HG03378 (cell line): ENCODE measurements at regions not wholly inside any gene's neighbourhood (a gene's known extent, or its start where the extent isn't known, plus 50 kb on each side); places are given as distances from the start of the nearest gene placed in this dataset.

Experiments
- ATAC-seq: cut with Tn5 transposase; IDR thresholded peaks from one replicate; pipeline ENCODE4 v1.9.1; 2021; ENCODE audit warnings: mild to moderate bottlenecking, moderate library complexity; ENCODE audit not compliant: unreplicated experiment

GRCh38 chr10:111493024-111493625 is 416.3 kb downstream of the ADRA2A start:
- ATAC-seq: no peak

- ATAC-seq: no peak
Observed at GRCh38 chr10:111498560-111498959, 421.7 kb downstream of the ADRA2A start.

- no peak for ATAC-seq
Observed at GRCh38 chr10:111504376-111504775, 427.5 kb downstream of the ADRA2A start.

- no peak for ATAC-seq
Observed at GRCh38 chr10:111506266-111507034, 429.6 kb downstream of the ADRA2A start.

GRCh38 chr10:111511751-111512150 is 434.9 kb downstream of the ADRA2A start:
- no peak for ATAC-seq

GRCh38 chr10:111515264-111515663 is 438.4 kb downstream of the ADRA2A start:
- no peak for ATAC-seq

- no peak for ATAC-seq
Observed at GRCh38 chr10:111515706-111516105, 438.9 kb downstream of the ADRA2A start.

- ATAC-seq: no peak
Observed at GRCh38 chr10:111516144-111516543, 439.3 kb downstream of the ADRA2A start.

GRCh38 chr10:111522141-111522540 is 445.3 kb downstream of the ADRA2A start:
- no peak for ATAC-seq

- no peak for ATAC-seq
Observed at GRCh38 chr10:111522551-111522950, 445.7 kb downstream of the ADRA2A start.

GRCh38 chr10:111523016-111523415 is 446.2 kb downstream of the ADRA2A start:
- ATAC-seq: no peak

- no peak for ATAC-seq
Observed at GRCh38 chr10:111524134-111524533, 447.3 kb downstream of the ADRA2A start.

- ATAC-seq: no peak
Observed at GRCh38 chr10:111525696-111526095, 448.9 kb downstream of the ADRA2A start.

- no peak for ATAC-seq
Observed at GRCh38 chr10:111531690-111532089, 454.9 kb downstream of the ADRA2A start.

GRCh38 chr10:111532139-111532538 is 455.3 kb downstream of the ADRA2A start:
- no peak for ATAC-seq

GRCh38 chr10:111539246-111539645 is 462.4 kb downstream of the ADRA2A start:
- ATAC-seq: no peak

- no peak for ATAC-seq
Observed at GRCh38 chr10:111543854-111544253, 467.0 kb downstream of the ADRA2A start.

- no peak for ATAC-seq
Observed at GRCh38 chr10:111545861-111546605, 469.2 kb downstream of the ADRA2A start.

- ATAC-seq: no peak
Observed at GRCh38 chr10:111548084-111548726, 471.4 kb downstream of the ADRA2A start.

GRCh38 chr10:111551001-111551400 is 474.2 kb downstream of the ADRA2A start:
- no peak for ATAC-seq

GRCh38 chr10:111556666-111557065 is 479.8 kb downstream of the ADRA2A start:
- no peak for ATAC-seq
